ENCODE measurements at regions not wholly inside any gene's neighbourhood (a gene's known extent, or its start where the extent isn't known, plus 50 kb on each side); places are given as distances from the start of the nearest gene placed in this dataset.

GRCh38 chr20:22268675-22269074, 315.7 kb downstream of the FOXA2 start:
- H3K4me3 Mint-ChIP-seq = no peak overlapping the region
- H3K27me3 ChIP-seq (ENCODE audit: insufficient read depth, low read length) = no peaks in the 10 kb centered on the region
- H2AFZ ChIP-seq (ENCODE audit: low read length) = no peak overlapping the region
- no peaks in the 10 kb centered on the region for H3K79me1 ChIP-seq (ENCODE audit: insufficient read depth, low read depth, low read length, poor library complexity, severe bottlenecking)
- H3K23ac ChIP-seq (ENCODE audit: insufficient read length, low read depth, low read length) = no peak overlapping the region
- H4K91ac ChIP-seq (ENCODE audit: insufficient read length, low read depth, low read length) = no peak overlapping the region
- H3K56ac ChIP-seq (ENCODE audit: insufficient read length, low read depth, low read length) = no peak overlapping the region
- no peak overlapping the region for H4K8ac ChIP-seq (replicated peaks; ENCODE audit: insufficient read length, low read depth, low read length)
- H2BK12ac ChIP-seq (ENCODE audit: insufficient read length, low read depth, low read length) = no peak overlapping the region
- H3K4me2 ChIP-seq (ENCODE audit: insufficient read depth, insufficient read length, low read length) = no peak overlapping the region
- H3K18ac ChIP-seq (ENCODE audit: insufficient read length, low read depth, low read length) = no peak overlapping the region
- H3K4me1 ChIP-seq (ENCODE audit: insufficient read depth, low read length) = no peaks in the 10 kb centered on the region
- no peak overlapping the region for H2AK5ac ChIP-seq (ENCODE audit: insufficient read length, low read length)
- H3K36me3 Mint-ChIP-seq (ENCODE audit: insufficient read depth in 1 of 3, low read depth in 3 of 3) = no peaks in the 10 kb centered on the region
- H3K4ac ChIP-seq (ENCODE audit: low read depth, low read length) = no peak overlapping the region
- H3K9me3 ChIP-seq (ENCODE audit: control insufficient read depth, low read depth, low read length) = no peaks in the 10 kb centered on the region
- no peak for TF ChIP-seq CTCF (conservative IDR thresholded peaks at IDR 0.05)
- no peaks in the 10 kb centered on the region for H3K4me1 Mint-ChIP-seq
- no peaks in the 10 kb centered on the region for H4K20me1 ChIP-seq (ENCODE audit: control insufficient read depth, insufficient read depth, insufficient read length)
- H3K14ac ChIP-seq (ENCODE audit: insufficient read depth, low read length) = no peak overlapping the region
- no peak overlapping the region for H2BK5ac ChIP-seq (ENCODE audit: insufficient read length, low read length)
- no peak overlapping the region for H2BK15ac ChIP-seq (ENCODE audit: low read depth, low read length)
- H3K27me3 Mint-ChIP-seq (ENCODE audit: low read depth) = peaks cover 13% of the 10 kb centered on the region
- no peaks in the 10 kb centered on the region for H3K9me3 Mint-ChIP-seq
- no CpG with 5 or more reads among the region's 2 CpGs for WGBS (ENCODE audit: extremely low coverage, insufficient read length, low lambda C conversion rate)
- no peaks in the 10 kb centered on the region for H3K79me2 ChIP-seq (ENCODE audit: insufficient read depth, low read length)
- H3K9ac ChIP-seq (ENCODE audit: extremely low read depth, insufficient read length, low read length) = no peak overlapping the region
- H4K5ac ChIP-seq (ENCODE audit: insufficient read length, low read depth, low read length) = no peak overlapping the region
- no peaks in the 10 kb centered on the region for H3K23me2 ChIP-seq (ENCODE audit: insufficient read length, low read depth, low read length, poor library complexity, severe bottlenecking)
- H3K27ac ChIP-seq (ENCODE audit: insufficient read length, low read depth, low read length) = no peak overlapping the region
- H3K27ac Mint-ChIP-seq = no peak overlapping the region
- H3T11ph ChIP-seq (ENCODE audit: low read length) = no peak overlapping the region
- no peak overlapping the region for H2BK120ac ChIP-seq (ENCODE audit: low read depth, low read length, poor library complexity, severe bottlenecking)
- H2BK20ac ChIP-seq (ENCODE audit: low read depth, low read length, poor library complexity, severe bottlenecking) = no peak overlapping the region
- DNase-seq = no peak

Measured in H9 (cell line).